DND-41 (cell line): ENCODE measurements at regions not wholly inside any gene's neighbourhood (a gene's known extent, or its start where the extent isn't known, plus 50 kb on each side); places are given as distances from the start of the nearest gene placed in this dataset.

Experiments
- CTCF ChIP-seq: IDR thresholded peaks from 2 replicates; pipeline ENCODE4 v1.5.1; 2012; ENCODE audit warnings: borderline replicate concordance, low read length, moderate library complexity, mild to moderate bottlenecking; ENCODE audit not compliant: poor library complexity, severe bottlenecking; ENCODE audit errors: extremely low read depth
- EZH2 ChIP-seq: IDR thresholded peaks from 3 replicates; pipeline ENCODE4 v1.6.1; 2012; ENCODE audit warnings: borderline replicate concordance, low read depth, mild to moderate bottlenecking, moderate library complexity, low read length, inconsistent platforms; ENCODE audit not compliant: severe bottlenecking

GRCh38 chr4:106676173-106676921, 307.8 kb upstream of the GIMD1 start:
- TF ChIP-seq CTCF (no peak), EZH2 (no peak)
